ENCODE measurements at regions not wholly inside any gene's neighbourhood (a gene's known extent, or its start where the extent isn't known, plus 50 kb on each side); places are given as distances from the start of the nearest gene placed in this dataset.

GRCh38 chr20:53847837-53848170 is 222.6 kb downstream of the BCAS1 start:
- H3K4me3 ChIP-seq (ENCODE audit: insufficient read depth, low read length): no peak overlapping the region
- H3K4me2 ChIP-seq (ENCODE audit: insufficient read depth, low read length): no peak overlapping the region
- no peaks in the 10 kb centered on the region for H3K9me3 ChIP-seq (ENCODE audit: low read depth, low read length)
- H3K27ac ChIP-seq (ENCODE audit: low read depth, low read length): no peak overlapping the region
- TF ChIP-seq CTCF (IDR thresholded peaks at IDR 0.05; ENCODE audit: extremely low read depth, low read depth, low read length): no peak
- H2AFZ ChIP-seq (ENCODE audit: low read length): peak overlapping the region; percentile 25
- no peaks in the 10 kb centered on the region for H3K79me2 ChIP-seq (ENCODE audit: insufficient read depth, low read length)
- H3K4me1 ChIP-seq (ENCODE audit: insufficient read depth, low read length): peaks cover 18% of the 10 kb centered on the region
- no peak for DNase-seq (ENCODE audit: insufficient read length, low spot score, missing footprints)
- H4K20me1 ChIP-seq (ENCODE audit: insufficient read depth, low read length): no peaks in the 10 kb centered on the region
- no peaks in the 10 kb centered on the region for H3K27me3 ChIP-seq (ENCODE audit: insufficient read depth, low read length)
- H3K36me3 ChIP-seq (ENCODE audit: insufficient read depth, low read length): no peaks in the 10 kb centered on the region

DNA sequence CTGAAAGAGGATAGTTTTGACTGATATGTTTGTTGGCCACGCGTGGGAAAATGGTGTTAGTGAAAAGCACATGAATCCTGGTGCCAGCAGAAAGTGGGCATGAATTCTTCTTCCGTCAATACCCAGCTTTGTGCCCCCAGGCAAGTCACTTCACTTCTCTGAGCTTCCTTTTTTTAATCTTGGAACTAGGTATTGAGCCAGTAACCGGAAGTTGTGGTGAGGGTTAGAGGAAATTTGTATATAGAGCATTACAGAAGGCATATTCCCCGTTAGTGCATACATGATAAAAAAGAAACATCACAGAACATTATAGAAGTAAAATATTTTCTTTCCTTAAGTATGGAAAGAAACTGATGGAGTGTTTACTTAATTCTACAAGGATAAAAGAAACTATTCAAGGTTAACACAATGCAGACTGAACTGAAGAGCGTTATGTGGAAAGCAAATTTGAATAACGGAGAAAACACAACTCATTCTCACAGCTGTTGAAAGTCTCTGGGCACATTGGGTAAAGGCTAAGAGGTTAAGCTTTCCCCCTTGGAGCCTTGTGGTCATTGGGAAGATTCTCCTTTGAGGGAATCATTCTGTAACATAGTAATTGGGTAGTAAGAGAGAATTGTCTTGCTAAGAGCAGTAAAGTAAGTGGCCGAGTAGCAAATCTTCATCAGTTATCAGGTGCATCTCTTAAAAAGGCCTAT is 223.1 kb downstream of the BCAS1 start:
- Histone ChIP-seq H3K79me2 (ENCODE audit: insufficient read depth, low read length) (no peaks in the 10 kb centered on the region), H3K4me3 (ENCODE audit: insufficient read depth, low read length) (no peak overlapping the region), H2AFZ (ENCODE audit: low read length) (peak overlapping the region; percentile 25), H3K9me3 (ENCODE audit: low read depth, low read length) (no peaks in the 10 kb centered on the region), H3K36me3 (ENCODE audit: insufficient read depth, low read length) (no peaks in the 10 kb centered on the region), H3K27me3 (ENCODE audit: insufficient read depth, low read length) (no peaks in the 10 kb centered on the region), H4K20me1 (ENCODE audit: insufficient read depth, low read length) (no peaks in the 10 kb centered on the region), H3K27ac (ENCODE audit: low read depth, low read length) (no peak overlapping the region), H3K4me1 (ENCODE audit: insufficient read depth, low read length) (peaks cover 18% of the 10 kb centered on the region), H3K4me2 (ENCODE audit: insufficient read depth, low read length) (no peak overlapping the region)
- DNase-seq (ENCODE audit: insufficient read length, low spot score, missing footprints): no peak
- no peak for TF ChIP-seq CTCF (IDR thresholded peaks at IDR 0.05; ENCODE audit: extremely low read depth, low read depth, low read length)

- H3K27ac ChIP-seq (ENCODE audit: low read depth, low read length): no peak overlapping the region
- H3K4me3 ChIP-seq (ENCODE audit: insufficient read depth, low read length): no peak overlapping the region
- no peak overlapping the region for H2AFZ ChIP-seq (ENCODE audit: low read length)
- no peak for TF ChIP-seq CTCF (IDR thresholded peaks at IDR 0.05; ENCODE audit: extremely low read depth, low read depth, low read length)
- no peak overlapping the region for H3K4me2 ChIP-seq (ENCODE audit: insufficient read depth, low read length)
- H4K20me1 ChIP-seq (ENCODE audit: insufficient read depth, low read length): no peaks in the 10 kb centered on the region
- no peak for DNase-seq (ENCODE audit: insufficient read length, low spot score, missing footprints)
- H3K4me1 ChIP-seq (ENCODE audit: insufficient read depth, low read length): peaks cover 14% of the 10 kb centered on the region
- no peaks in the 10 kb centered on the region for H3K9me3 ChIP-seq (ENCODE audit: low read depth, low read length)
- no peaks in the 10 kb centered on the region for H3K36me3 ChIP-seq (ENCODE audit: insufficient read depth, low read length)
- H3K27me3 ChIP-seq (ENCODE audit: insufficient read depth, low read length): no peaks in the 10 kb centered on the region
- no peaks in the 10 kb centered on the region for H3K79me2 ChIP-seq (ENCODE audit: insufficient read depth, low read length)
Observed at GRCh38 chr20:53846640-53847039, 223.8 kb downstream of the BCAS1 start.

GRCh38 chr20:53845980-53846379 is 224.4 kb downstream of the BCAS1 start:
- no peak overlapping the region for H3K4me2 ChIP-seq (ENCODE audit: insufficient read depth, low read length)
- H2AFZ ChIP-seq (ENCODE audit: low read length): no peak overlapping the region
- no peak overlapping the region for H3K4me3 ChIP-seq (ENCODE audit: insufficient read depth, low read length)
- H3K4me1 ChIP-seq (ENCODE audit: insufficient read depth, low read length): peaks cover 13% of the 10 kb centered on the region
- no peaks in the 10 kb centered on the region for H3K79me2 ChIP-seq (ENCODE audit: insufficient read depth, low read length)
- DNase-seq (ENCODE audit: insufficient read length, low spot score, missing footprints): no peak
- no peaks in the 10 kb centered on the region for H4K20me1 ChIP-seq (ENCODE audit: insufficient read depth, low read length)
- no peaks in the 10 kb centered on the region for H3K9me3 ChIP-seq (ENCODE audit: low read depth, low read length)
- H3K27me3 ChIP-seq (ENCODE audit: insufficient read depth, low read length): no peaks in the 10 kb centered on the region
- TF ChIP-seq CTCF (IDR thresholded peaks at IDR 0.05; ENCODE audit: extremely low read depth, low read depth, low read length): no peak
- H3K27ac ChIP-seq (ENCODE audit: low read depth, low read length): no peak overlapping the region
- no peaks in the 10 kb centered on the region for H3K36me3 ChIP-seq (ENCODE audit: insufficient read depth, low read length)
